HL-60 (cell line): ENCODE measurements at regions not wholly inside any gene's neighbourhood (a gene's known extent, or its start where the extent isn't known, plus 50 kb on each side); places are given as distances from the start of the nearest gene placed in this dataset.
"Not testable (repeated sequence)": the region's sequence is repeated elsewhere in the genome, so short reads cannot be mapped to it uniquely, and the experiment has no call there.

Experiments
- CTCF ChIP-seq: IDR thresholded peaks from one replicate; pipeline ENCODE4 v1.5.1; 2011; ENCODE audit warnings: low read length, control low read depth, inconsistent platforms; ENCODE audit not compliant: insufficient read depth
- REST ChIP-seq: IDR thresholded peaks from 2 replicates; pipeline ENCODE4 v1.6.1; 2012; ENCODE audit warnings: low read depth; ENCODE audit not compliant: insufficient replicate concordance
- SPI1 ChIP-seq: IDR thresholded peaks from 2 replicates; pipeline ENCODE4 v1.6.1; 2012; ENCODE audit warnings: low read depth, mild to moderate bottlenecking, borderline replicate concordance

GRCh38 chr2:131758941-131759340 lies 231.3 kb downstream of the CCDC74A start:
- not testable (repeated sequence) for TF ChIP-seq CTCF, SPI1, REST
